IgD-negative memory B cell (primary cell): ENCODE measurements at regions not wholly inside any gene's neighbourhood (a gene's known extent, or its start where the extent isn't known, plus 50 kb on each side); places are given as distances from the start of the nearest gene placed in this dataset.

Source experiments
- H3K27ac Mint-ChIP-seq, 3 donors: one replicate each; pipeline ENCODE4 v1.8.0; 2020 to 2022; ENCODE audit warnings: mild to moderate bottlenecking in 3 of 3, mixed read lengths in 3 of 3, moderate library complexity in 1 of 3
- H3K27me3 Mint-ChIP-seq: one replicate; pipeline ENCODE4 v1.8.0; 2021; ENCODE audit warnings: mixed read lengths
- H3K36me3 Mint-ChIP-seq: one replicate; pipeline ENCODE4 v1.8.0; 2020; ENCODE audit warnings: mild to moderate bottlenecking, mixed read lengths
- H3K4me1 Mint-ChIP-seq, 3 donors: one replicate each; pipeline ENCODE4 v1.8.0; 2020 to 2022; ENCODE audit warnings: mixed read lengths in 3 of 3, mild to moderate bottlenecking in 1 of 3
- H3K4me3 Mint-ChIP-seq, 4 donors: one replicate each; pipeline ENCODE4 v1.8.0; 2020 to 2022; ENCODE audit warnings: mild to moderate bottlenecking in 4 of 4, mixed read lengths in 4 of 4, moderate library complexity in 3 of 4
- H3K9me3 Mint-ChIP-seq, 3 donors: one replicate each; pipeline ENCODE4 v1.8.0; 2020 to 2021; ENCODE audit warnings: mixed read lengths in 3 of 3, mild to moderate bottlenecking in 1 of 3

- H3K36me3 Mint-ChIP-seq, result no peaks in the 10 kb centered on the region
- H3K9me3 Mint-ChIP-seq, result peaks cover 0 to 3% (median 2%) of the 10 kb centered on the region in 3 donors
- H3K27ac Mint-ChIP-seq, result no peak overlapping the region
- no peaks in the 10 kb centered on the region for H3K27me3 Mint-ChIP-seq
- H3K4me3 Mint-ChIP-seq, result no peak overlapping the region
- H3K4me1 Mint-ChIP-seq, result no peaks in the 10 kb centered on the region
These were observed 629.7 kb upstream of the IMPG1 start for GRCh38 chr6:76702187-76702586.

DNA sequence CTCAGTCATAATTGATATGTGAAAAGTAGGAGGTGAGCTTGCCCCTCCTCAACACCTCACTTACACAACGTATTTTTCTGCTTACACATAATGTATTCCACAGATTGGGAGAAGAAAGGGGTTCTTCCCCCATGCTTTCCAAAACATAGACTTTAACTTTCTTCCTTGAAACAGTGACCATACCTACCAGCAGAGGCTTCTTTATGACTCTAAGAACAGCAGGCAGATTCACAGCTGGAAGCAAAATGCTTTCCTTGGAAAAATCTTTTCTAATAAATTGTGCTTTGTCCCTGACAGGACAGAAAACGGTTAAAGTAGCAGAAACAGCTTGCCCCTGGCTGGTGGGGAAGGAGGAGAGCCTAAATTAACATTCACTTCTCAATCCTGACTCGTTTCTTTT, 629.1 kb upstream of the IMPG1 start:
- Mint-ChIP-seq H3K27ac (no peak overlapping the region), H3K36me3 (no peaks in the 10 kb centered on the region), H3K27me3 (no peaks in the 10 kb centered on the region), H3K4me3 (no peak overlapping the region), H3K4me1 (no peaks in the 10 kb centered on the region), H3K9me3 (peaks cover 0 to 3% (median 2%) of the 10 kb centered on the region in 3 donors)

GRCh38 chr6:76697585-76697984, 625.1 kb upstream of the IMPG1 start:
- Mint-ChIP-seq H3K36me3 (no peaks in the 10 kb centered on the region), H3K27me3 (no peaks in the 10 kb centered on the region), H3K27ac (no peak overlapping the region), H3K4me3 (no peak overlapping the region), H3K9me3 (peaks cover 0 to 3% (median 1%) of the 10 kb centered on the region in 3 donors), H3K4me1 (no peaks in the 10 kb centered on the region)

DNA sequence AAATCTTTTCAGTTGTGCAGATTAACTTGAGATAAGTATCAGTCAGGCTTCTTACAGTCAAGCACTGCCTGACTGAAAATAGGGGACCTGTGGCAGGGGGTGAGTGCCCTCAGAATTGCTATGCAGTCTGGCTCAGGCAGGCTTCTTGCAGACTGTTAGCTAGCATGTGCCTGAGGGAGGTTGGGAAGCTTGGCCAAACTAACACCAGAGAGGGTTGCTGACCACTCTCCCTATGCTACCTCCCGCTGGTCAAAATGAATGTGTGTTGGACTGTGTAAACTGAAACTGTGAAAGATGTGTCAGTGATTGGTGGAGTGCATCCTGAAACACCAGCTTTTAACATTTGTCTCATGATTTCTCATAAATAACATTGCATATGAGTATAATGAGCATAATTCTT, 622.3 kb upstream of the IMPG1 start:
- H3K27ac Mint-ChIP-seq, result no peak overlapping the region
- H3K27me3 Mint-ChIP-seq, result no peaks in the 10 kb centered on the region
- no peaks in the 10 kb centered on the region for H3K4me1 Mint-ChIP-seq
- H3K9me3 Mint-ChIP-seq, result no peaks in the 10 kb centered on the region
- no peaks in the 10 kb centered on the region for H3K36me3 Mint-ChIP-seq
- no peak overlapping the region for H3K4me3 Mint-ChIP-seq

- Mint-ChIP-seq H3K27me3 (no peaks in the 10 kb centered on the region), H3K27ac (no peak overlapping the region), H3K4me1 (no peaks in the 10 kb centered on the region), H3K9me3 (peaks cover 1 to 15% (median 2%) of the 10 kb centered on the region in 3 donors), H3K4me3 (no peak overlapping the region), H3K36me3 (peaks cover 2% of the 10 kb centered on the region)
These were observed 612.4 kb upstream of the IMPG1 start for GRCh38 chr6:76684875-76685274.

GRCh38 chr6:76683985-76684384, 611.5 kb upstream of the IMPG1 start:
- H3K4me3 Mint-ChIP-seq, result no peak overlapping the region
- no peaks in the 10 kb centered on the region for H3K4me1 Mint-ChIP-seq
- no peaks in the 10 kb centered on the region for H3K27me3 Mint-ChIP-seq
- peaks cover 2% of the 10 kb centered on the region for H3K36me3 Mint-ChIP-seq
- peaks cover 1 to 12% (median 2%) of the 10 kb centered on the region in 3 donors for H3K9me3 Mint-ChIP-seq
- H3K27ac Mint-ChIP-seq, result no peak overlapping the region

GRCh38 chr6:76682842-76683241, 610.4 kb upstream of the IMPG1 start:
- Mint-ChIP-seq H3K4me3 (no peak overlapping the region), H3K4me1 (no peaks in the 10 kb centered on the region), H3K27ac (no peak overlapping the region), H3K27me3 (no peaks in the 10 kb centered on the region), H3K9me3 (peaks cover 0 to 5% (median 1%) of the 10 kb centered on the region in 3 donors), H3K36me3 (peaks cover 2% of the 10 kb centered on the region)

GRCh38 chr6:76681781-76682180, 609.3 kb upstream of the IMPG1 start:
- Mint-ChIP-seq H3K27me3 (no peaks in the 10 kb centered on the region), H3K36me3 (peaks cover 2% of the 10 kb centered on the region), H3K4me1 (no peaks in the 10 kb centered on the region), H3K27ac (no peak overlapping the region), H3K4me3 (no peak overlapping the region), H3K9me3 (peaks cover 0 to 1% (median 0%) of the 10 kb centered on the region in 3 donors)

DNA sequence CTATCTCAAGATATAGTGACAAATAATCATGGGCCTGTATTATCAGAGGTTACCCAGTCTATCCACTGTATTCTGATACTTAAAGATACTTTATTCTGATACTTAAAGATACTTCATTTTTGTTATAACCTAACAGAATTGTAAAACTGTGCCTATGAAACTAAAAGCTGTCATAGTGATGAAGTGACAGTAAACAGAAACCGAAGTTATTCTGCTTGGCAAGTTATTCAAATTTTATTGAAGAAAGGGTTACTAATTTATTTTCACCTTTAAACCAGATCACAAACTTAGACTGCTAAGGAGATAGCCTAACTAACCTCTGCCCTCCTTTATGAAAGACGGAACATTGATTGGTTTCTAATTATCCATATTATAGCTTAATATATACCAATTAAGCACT, 604.6 kb upstream of the IMPG1 start:
- Mint-ChIP-seq H3K36me3 (no peaks in the 10 kb centered on the region), H3K27ac (no peak overlapping the region), H3K27me3 (no peaks in the 10 kb centered on the region), H3K4me3 (no peak overlapping the region), H3K9me3 (peaks cover 0 to 3% (median 0%) of the 10 kb centered on the region in 3 donors), H3K4me1 (no peaks in the 10 kb centered on the region)

DNA sequence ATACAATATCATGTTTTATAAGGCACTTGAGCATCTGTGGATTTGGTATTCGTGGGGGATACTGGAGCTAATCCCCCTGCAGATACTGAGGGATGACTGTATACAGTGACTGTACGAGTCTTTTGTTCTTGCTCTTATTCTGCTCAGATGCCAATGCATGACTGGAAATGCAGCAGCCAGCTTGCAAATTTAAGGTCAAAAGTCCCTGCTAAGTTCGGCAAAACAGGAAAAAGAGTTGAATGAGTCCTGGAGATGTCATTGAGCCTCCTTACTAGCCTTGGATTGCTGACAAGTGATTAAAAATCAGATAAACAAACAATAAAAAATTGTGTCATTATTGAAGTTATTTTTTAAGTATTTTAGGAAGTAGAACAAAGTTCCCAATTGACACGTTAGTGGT, 599.3 kb upstream of the IMPG1 start:
- no peaks in the 10 kb centered on the region for H3K36me3 Mint-ChIP-seq
- no peak overlapping the region for H3K4me3 Mint-ChIP-seq
- no peaks in the 10 kb centered on the region for H3K4me1 Mint-ChIP-seq
- no peak overlapping the region for H3K27ac Mint-ChIP-seq
- H3K27me3 Mint-ChIP-seq, result no peaks in the 10 kb centered on the region
- H3K9me3 Mint-ChIP-seq, result peaks cover 0 to 13% (median 2%) of the 10 kb centered on the region in 3 donors

DNA sequence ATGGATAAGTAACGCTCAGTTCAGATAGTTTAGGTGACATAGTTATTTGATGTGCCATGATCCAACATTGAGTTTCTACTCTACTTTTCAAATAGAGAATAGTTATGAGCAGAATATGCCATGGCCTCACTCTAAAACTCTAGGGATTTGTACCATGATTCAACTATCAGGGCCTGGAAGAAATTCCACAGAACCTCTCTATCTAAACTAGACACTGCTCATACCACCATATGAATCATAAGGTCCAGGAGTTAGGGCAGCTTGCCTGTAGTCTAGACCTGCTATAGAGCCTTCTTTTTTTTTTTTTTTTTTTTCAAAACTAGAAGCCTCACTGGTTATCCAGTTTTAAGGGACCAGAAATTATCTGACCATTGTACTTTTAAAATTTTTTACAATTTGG, 571.8 kb upstream of the IMPG1 start:
- H3K4me1 Mint-ChIP-seq, result no peaks in the 10 kb centered on the region
- no peaks in the 10 kb centered on the region for H3K36me3 Mint-ChIP-seq
- no peak overlapping the region for H3K4me3 Mint-ChIP-seq

DNA sequence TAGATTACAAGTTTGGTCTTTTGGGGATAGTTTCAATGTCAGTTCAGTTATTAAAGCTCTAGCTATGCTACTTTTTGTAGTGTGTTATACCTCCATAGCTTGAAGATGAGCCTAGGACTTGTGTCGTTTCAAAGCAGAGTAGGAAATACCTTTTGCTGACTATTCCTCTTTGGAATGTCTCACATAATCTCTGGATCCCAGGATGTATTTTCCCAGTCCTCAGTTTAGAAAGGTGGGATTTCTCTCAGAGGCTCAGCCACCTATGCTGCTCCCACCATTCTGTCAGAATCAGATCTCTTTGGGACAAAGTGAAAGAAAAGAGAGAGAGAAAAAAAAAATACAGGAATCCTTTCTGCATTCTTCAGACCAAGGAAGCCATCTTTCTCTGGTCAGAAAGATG, 567.5 kb upstream of the IMPG1 start:
- no peak overlapping the region for H3K4me3 Mint-ChIP-seq
- H3K9me3 Mint-ChIP-seq, result peaks cover 1 to 6% (median 3%) of the 10 kb centered on the region in 3 donors

More for the DNA sequence above, 571.8 kb upstream of the IMPG1 start:
- no peak overlapping the region for H3K27ac Mint-ChIP-seq
- H3K27me3 Mint-ChIP-seq, result no peaks in the 10 kb centered on the region
- peaks cover 0 to 6% (median 3%) of the 10 kb centered on the region in 3 donors for H3K9me3 Mint-ChIP-seq

GRCh38 chr6:76634695-76635094, 562.2 kb upstream of the IMPG1 start:
- H3K4me3 Mint-ChIP-seq, result no peak overlapping the region
- peaks cover 3 to 4% (median 3%) of the 10 kb centered on the region in 3 donors for H3K9me3 Mint-ChIP-seq
- no peaks in the 10 kb centered on the region for H3K27me3 Mint-ChIP-seq
- H3K27ac Mint-ChIP-seq, result no peak overlapping the region
- no peaks in the 10 kb centered on the region for H3K4me1 Mint-ChIP-seq
- H3K36me3 Mint-ChIP-seq, result no peaks in the 10 kb centered on the region

More for the DNA sequence above, 567.5 kb upstream of the IMPG1 start:
- no peaks in the 10 kb centered on the region for H3K36me3 Mint-ChIP-seq
- H3K27me3 Mint-ChIP-seq, result no peaks in the 10 kb centered on the region
- H3K4me1 Mint-ChIP-seq, result no peaks in the 10 kb centered on the region
- no peak overlapping the region for H3K27ac Mint-ChIP-seq

- Mint-ChIP-seq H3K27ac (no peak overlapping the region), H3K27me3 (no peaks in the 10 kb centered on the region), H3K4me1 (no peaks in the 10 kb centered on the region), H3K36me3 (no peaks in the 10 kb centered on the region), H3K9me3 (peaks cover 2 to 5% (median 4%) of the 10 kb centered on the region in 3 donors), H3K4me3 (no peak overlapping the region)
These were observed 560.8 kb upstream of the IMPG1 start for GRCh38 chr6:76633259-76633658.

GRCh38 chr6:76631622-76632021, 559.2 kb upstream of the IMPG1 start:
- no peak overlapping the region for H3K27ac Mint-ChIP-seq
- no peaks in the 10 kb centered on the region for H3K27me3 Mint-ChIP-seq
- no peaks in the 10 kb centered on the region for H3K36me3 Mint-ChIP-seq
- peaks cover 3 to 5% (median 4%) of the 10 kb centered on the region in 3 donors for H3K9me3 Mint-ChIP-seq
- H3K4me1 Mint-ChIP-seq, result no peaks in the 10 kb centered on the region
- no peak overlapping the region for H3K4me3 Mint-ChIP-seq

DNA sequence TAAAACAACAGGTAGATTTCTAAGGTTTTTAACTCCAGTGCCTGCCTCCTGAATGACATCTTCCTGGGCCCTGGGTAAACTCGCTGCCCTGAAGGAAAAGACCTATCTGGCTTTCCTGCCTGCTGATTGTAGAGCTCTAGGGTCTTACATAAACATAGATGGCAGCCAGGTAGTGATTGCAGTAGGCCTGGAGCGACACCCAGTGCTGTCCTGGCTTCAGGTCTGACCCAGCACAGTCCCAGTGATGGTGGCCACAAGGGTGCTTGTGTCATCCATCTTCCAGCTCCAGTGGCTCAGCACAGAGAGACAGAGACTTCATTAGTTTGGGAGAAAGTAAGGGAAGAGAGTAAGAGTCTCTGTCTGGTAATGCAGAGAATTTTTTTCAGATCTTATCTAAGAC, 542.9 kb upstream of the IMPG1 start:
- Mint-ChIP-seq H3K4me1 (no peaks in the 10 kb centered on the region), H3K27ac (no peak overlapping the region), H3K27me3 (no peaks in the 10 kb centered on the region), H3K9me3 (peaks cover 2 to 12% (median 4%) of the 10 kb centered on the region in 3 donors), H3K36me3 (no peaks in the 10 kb centered on the region), H3K4me3 (no peak overlapping the region)

DNA sequence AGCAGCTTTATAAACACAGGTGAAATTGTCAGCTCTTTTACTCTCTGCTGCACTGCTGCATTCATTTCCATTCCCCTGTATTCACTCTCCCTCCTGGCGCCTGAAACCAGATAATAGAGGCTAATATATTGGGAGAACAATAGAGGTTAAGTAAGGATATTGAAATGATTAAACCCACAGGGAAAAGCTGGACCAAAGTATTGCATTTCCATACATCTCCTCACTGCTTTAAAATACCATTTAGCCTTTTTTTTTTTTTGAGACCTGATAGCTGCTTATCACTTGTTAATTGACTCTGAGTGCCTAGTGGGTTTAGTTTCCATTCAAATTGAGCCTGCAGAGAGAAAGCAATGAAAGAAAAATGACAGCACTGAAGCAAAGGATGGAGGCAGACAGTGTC, 540.5 kb upstream of the IMPG1 start:
- H3K36me3 Mint-ChIP-seq, result no peaks in the 10 kb centered on the region
- no peaks in the 10 kb centered on the region for H3K27me3 Mint-ChIP-seq
- no peaks in the 10 kb centered on the region for H3K4me1 Mint-ChIP-seq
- no peak overlapping the region for H3K4me3 Mint-ChIP-seq
- no peak overlapping the region for H3K27ac Mint-ChIP-seq
- H3K9me3 Mint-ChIP-seq, result peaks cover 2 to 14% (median 4%) of the 10 kb centered on the region in 3 donors
